Mucosa of rectum (tissue), 2 donors: ENCODE measurements at regions not wholly inside any gene's neighbourhood (a gene's known extent, or its start where the extent isn't known, plus 50 kb on each side); places are given as distances from the start of the nearest gene placed in this dataset.

Experiments
- H3K27ac ChIP-seq, 2 donors: one replicate each; pipeline ENCODE4 v1.7.0; 2013; ENCODE audit warnings: inconsistent platforms in 2 of 2, low read depth in 2 of 2, low read length in 2 of 2
- H3K27me3 ChIP-seq, 2 donors: one replicate each; pipeline ENCODE4 v1.7.0; 2013; ENCODE audit warnings: low read length in 2 of 2; ENCODE audit not compliant: control insufficient read depth in 2 of 2, insufficient read depth in 2 of 2
- H3K36me3 ChIP-seq, 2 donors: one replicate each; pipeline ENCODE4 v1.7.0; 2013; ENCODE audit warnings: low read length in 2 of 2; ENCODE audit not compliant: control insufficient read depth in 2 of 2, insufficient read depth in 2 of 2
- H3K4me1 ChIP-seq, 2 donors: one replicate each; pipeline ENCODE4 v1.7.0; 2013; ENCODE audit warnings: low read length in 2 of 2, mild to moderate bottlenecking in 1 of 2; ENCODE audit not compliant: control insufficient read depth in 2 of 2, insufficient read depth in 2 of 2
- H3K4me3 ChIP-seq, 2 donors: one replicate each; pipeline ENCODE4 v1.7.0; 2013; ENCODE audit warnings: low read length in 2 of 2
- H3K9ac ChIP-seq, 2 donors: one replicate each; pipeline ENCODE4 v1.7.0; 2013; ENCODE audit warnings: low read length in 2 of 2, low read depth in 1 of 2, mild to moderate bottlenecking in 1 of 2
- H3K9me3 ChIP-seq, 2 donors: one replicate each; pipeline ENCODE4 v1.7.0; 2013; ENCODE audit warnings: low read length in 2 of 2; ENCODE audit not compliant: control insufficient read depth in 2 of 2
- donor health status: healthy.
- donor health status: Normal muscosa, but diverticular disease.

GRCh38 chr9:119961774-119962424 is 592.7 kb upstream of the BRINP1 start:
- Histone ChIP-seq H3K36me3 (no peaks in the 10 kb centered on the region), H3K27me3 (no peaks in the 10 kb centered on the region), H3K4me1 (no peaks in the 10 kb centered on the region), H3K9me3 (no peaks in the 10 kb centered on the region), H3K27ac (no peak overlapping the region), H3K9ac (no peak overlapping the region), H3K4me3 (no peak overlapping the region)

- H3K4me3 ChIP-seq, result no peak overlapping the region
- no peaks in the 10 kb centered on the region for H3K27me3 ChIP-seq
- H3K4me1 ChIP-seq, result no peaks in the 10 kb centered on the region
- H3K36me3 ChIP-seq, result no peaks in the 10 kb centered on the region
- H3K27ac ChIP-seq, result no peak overlapping the region
- no peak overlapping the region for H3K9ac ChIP-seq
- no peaks in the 10 kb centered on the region for H3K9me3 ChIP-seq
Measured at GRCh38 chr9:119959846-119960545, 590.8 kb upstream of the BRINP1 start.

- Histone ChIP-seq H3K9me3 (no peaks in the 10 kb centered on the region), H3K27me3 (no peaks in the 10 kb centered on the region), H3K4me3 (no peak overlapping the region), H3K27ac (no peak overlapping the region), H3K4me1 (no peaks in the 10 kb centered on the region), H3K9ac (no peak overlapping the region), H3K36me3 (no peaks in the 10 kb centered on the region)
Measured at GRCh38 chr9:119956111-119956510, 586.9 kb upstream of the BRINP1 start.

GRCh38 chr9:119955276-119955675 is 586.0 kb upstream of the BRINP1 start:
- Histone ChIP-seq H3K27me3 (no peaks in the 10 kb centered on the region), H3K9me3 (no peaks in the 10 kb centered on the region), H3K36me3 (no peaks in the 10 kb centered on the region), H3K9ac (no peak overlapping the region), H3K27ac (no peak overlapping the region), H3K4me1 (no peaks in the 10 kb centered on the region), H3K4me3 (no peak overlapping the region)

GRCh38 chr9:119951591-119951990 is 582.4 kb upstream of the BRINP1 start:
- no peak overlapping the region for H3K9ac ChIP-seq
- H3K27me3 ChIP-seq, result no peaks in the 10 kb centered on the region
- no peaks in the 10 kb centered on the region for H3K4me1 ChIP-seq
- H3K36me3 ChIP-seq, result no peaks in the 10 kb centered on the region
- H3K9me3 ChIP-seq, result no peaks in the 10 kb centered on the region
- no peak overlapping the region for H3K27ac ChIP-seq
- no peak overlapping the region for H3K4me3 ChIP-seq

GRCh38 chr9:119951090-119951489 is 581.9 kb upstream of the BRINP1 start:
- Histone ChIP-seq H3K9me3 (no peaks in the 10 kb centered on the region), H3K27ac (no peak overlapping the region), H3K4me1 (no peaks in the 10 kb centered on the region), H3K27me3 (no peaks in the 10 kb centered on the region), H3K9ac (no peak overlapping the region), H3K4me3 (no peak overlapping the region), H3K36me3 (no peaks in the 10 kb centered on the region)

GRCh38 chr9:119945686-119946085 is 576.5 kb upstream of the BRINP1 start:
- no peaks in the 10 kb centered on the region for H3K4me1 ChIP-seq
- H3K9ac ChIP-seq, result no peak overlapping the region
- no peaks in the 10 kb centered on the region for H3K36me3 ChIP-seq
- no peak overlapping the region for H3K4me3 ChIP-seq
- H3K9me3 ChIP-seq, result no peaks in the 10 kb centered on the region
- no peak overlapping the region for H3K27ac ChIP-seq
- no peaks in the 10 kb centered on the region for H3K27me3 ChIP-seq

GRCh38 chr9:119941091-119941490 is 571.9 kb upstream of the BRINP1 start:
- no peaks in the 10 kb centered on the region for H3K27me3 ChIP-seq
- no peak overlapping the region for H3K27ac ChIP-seq
- no peaks in the 10 kb centered on the region for H3K9me3 ChIP-seq
- no peaks in the 10 kb centered on the region for H3K36me3 ChIP-seq
- no peak overlapping the region for H3K9ac ChIP-seq
- no peaks in the 10 kb centered on the region for H3K4me1 ChIP-seq
- no peak overlapping the region for H3K4me3 ChIP-seq

GRCh38 chr9:119938871-119939270 is 569.6 kb upstream of the BRINP1 start:
- H3K9me3 ChIP-seq, result no peaks in the 10 kb centered on the region
- no peak overlapping the region for H3K4me3 ChIP-seq
- H3K27ac ChIP-seq, result no peak overlapping the region
- no peak overlapping the region for H3K9ac ChIP-seq
- H3K36me3 ChIP-seq, result no peaks in the 10 kb centered on the region
- no peaks in the 10 kb centered on the region for H3K27me3 ChIP-seq
- H3K4me1 ChIP-seq, result no peaks in the 10 kb centered on the region

- no peaks in the 10 kb centered on the region for H3K36me3 ChIP-seq
- no peak overlapping the region for H3K27ac ChIP-seq
Measured at GRCh38 chr9:119934497-119934896, 565.3 kb upstream of the BRINP1 start.

More at GRCh38 chr9:119934497-119934896, 565.3 kb upstream of the BRINP1 start:
- no peaks in the 10 kb centered on the region for H3K27me3 ChIP-seq
- no peaks in the 10 kb centered on the region for H3K9me3 ChIP-seq
- no peak overlapping the region for H3K4me3 ChIP-seq
- no peak overlapping the region for H3K9ac ChIP-seq
- H3K4me1 ChIP-seq, result no peaks in the 10 kb centered on the region
